Smooth muscle cell (in vitro differentiated cells): ENCODE measurements at regions not wholly inside any gene's neighbourhood (a gene's known extent, or its start where the extent isn't known, plus 50 kb on each side); places are given as distances from the start of the nearest gene placed in this dataset.
"Not testable (repeated sequence)": the region's sequence is repeated elsewhere in the genome, so short reads cannot be mapped to it uniquely, and the experiment has no call there.

Experiments
- DNase-seq: peaks from one replicate; lab custom pipeline; 2025; ENCODE audit not compliant: unreplicated experiment; lab: John Stamatoyannopoulos, UW
- H2AFZ ChIP-seq: fragments of 200-600 bp; sonication (generic); 2 replicates; pipeline ENCODE4 v1.6.0; 2016; ENCODE audit warnings: antibody characterized with exemption, low read depth, mild to moderate bottlenecking
- H3F3A ChIP-seq: fragments of 200-600 bp; sonication (generic); 2 replicates; pipeline ENCODE4 v1.6.0; 2017; ENCODE audit warnings: antibody characterized with exemption, low read depth
- H3K27ac ChIP-seq: fragments of 200-600 bp; sonication (generic); 2 replicates; pipeline ENCODE4 v1.5.1; 2016; ENCODE audit warnings: low read depth, mild to moderate bottlenecking
- H3K27me3 ChIP-seq: fragments of 200-600 bp; sonication (generic); 2 replicates; pipeline ENCODE4 v1.6.1; 2016; ENCODE audit warnings: low read depth, mild to moderate bottlenecking
- H3K36me3 ChIP-seq: fragments of 200-600 bp; sonication (generic); 2 replicates; pipeline ENCODE4 v1.5.1; 2016; ENCODE audit warnings: low read depth
- H3K4me1 ChIP-seq: fragments of 200-600 bp; sonication (generic); 2 replicates; pipeline ENCODE4 v1.5.1; 2016; ENCODE audit warnings: low read depth
- H3K4me2 ChIP-seq: fragments of 200-600 bp; sonication (generic); 2 replicates; pipeline ENCODE4 v1.6.0; 2016; ENCODE audit warnings: mild to moderate bottlenecking
- H3K4me3 ChIP-seq: fragments of 200-600 bp; sonication (generic); 2 replicates; pipeline ENCODE4 v1.5.1; 2016; ENCODE audit warnings: mild to moderate bottlenecking
- H3K79me2 ChIP-seq: fragments of 200-600 bp; sonication (generic); 2 replicates; pipeline ENCODE4 v1.6.0; 2016; ENCODE audit warnings: low read depth, mild to moderate bottlenecking
- H3K9ac ChIP-seq: fragments of 200-600 bp; sonication (generic); 2 replicates; pipeline ENCODE4 v1.6.0; 2016; ENCODE audit warnings: low read depth
- H3K9me3 ChIP-seq: fragments of 200-600 bp; sonication (generic); replicated peaks from 2 replicates; pipeline ENCODE4 v1.5.1; 2016; ENCODE audit warnings: low read depth
- H4K20me1 ChIP-seq: fragments of 200-600 bp; sonication (generic); 2 replicates; pipeline ENCODE4 v1.6.0; 2016; ENCODE audit warnings: low read depth
- CTCF ChIP-seq: fragments of 200-600 bp; sonication (generic); IDR thresholded peaks from 2 replicates; pipeline ENCODE4 v1.5.1; 2017; ENCODE audit warnings: borderline replicate concordance, mild to moderate bottlenecking, antibody characterized with exemption; ENCODE audit not compliant: insufficient read depth, poor library complexity, severe bottlenecking
- WGBS: methylation state at CpG from one replicate; pipeline ENCODE4 v1.1.7; 2016; ENCODE audit warnings: low lambda C conversion rate; 5-methylcytosine and 5-hydroxymethylcytosine counted together

GRCh38 chr15:75779504-75779903, 63.7 kb upstream of the UBE2Q2 start:
- Histone ChIP-seq H3K4me3 (no peak overlapping the region), H3K9ac (no peak overlapping the region), H3K36me3 (no peaks in the 10 kb centered on the region), H4K20me1 (no peaks in the 10 kb centered on the region), H3K4me1 (peaks cover 11% of the 10 kb centered on the region), H3K79me2 (no peaks in the 10 kb centered on the region), H3K27ac (no peak overlapping the region), H2AFZ (no peak overlapping the region), H3F3A (no peaks in the 10 kb centered on the region), H3K4me2 (no peak overlapping the region), H3K9me3 (no peaks in the 10 kb centered on the region), H3K27me3 (peaks cover 5% of the 10 kb centered on the region)
- DNase-seq: no peak
- 89% methylated on average over 5 of the region's 5 CpGs for WGBS
- TF ChIP-seq CTCF: no peak

GRCh38 chr15:75776871-75777610, 64.4 kb upstream of the CSPG4 start:
- not testable (repeated sequence) for DNase-seq, H3K4me3 ChIP-seq
- H3K27ac ChIP-seq: peak overlapping the region; percentile 83

GRCh38 chr15:75776065-75776423, 63.4 kb upstream of the CSPG4 start:
- 17% methylated on average over 2 of the region's 2 CpGs for WGBS
- peak overlapping the region; percentile 36 for H3K4me2 ChIP-seq

More at GRCh38 chr15:75776871-75777610, 64.4 kb upstream of the CSPG4 start:
- H3K36me3 ChIP-seq, H3K27me3 ChIP-seq, H4K20me1 ChIP-seq, H2AFZ ChIP-seq, H3K9me3 ChIP-seq, H3F3A ChIP-seq, H3K79me2 ChIP-seq: not testable (repeated sequence)
- Histone ChIP-seq H3K9ac (peak overlapping the region; percentile 48), H3K4me1 (peaks cover 11% of the 10 kb centered on the region), H3K4me2 (peak overlapping the region; percentile 36)

More at GRCh38 chr15:75776065-75776423, 63.4 kb upstream of the CSPG4 start:
- H3K27ac ChIP-seq: peak overlapping the region; percentile 83
- DNase-seq: no peak
- no peak overlapping the region for H3K4me3 ChIP-seq
- H3K79me2 ChIP-seq: no peaks in the 10 kb centered on the region
- peaks cover 11% of the 10 kb centered on the region for H3K4me1 ChIP-seq
- no peaks in the 10 kb centered on the region for H3K36me3 ChIP-seq
- H3K9ac ChIP-seq: peak overlapping the region; percentile 48
- H3K9me3 ChIP-seq: no peaks in the 10 kb centered on the region
- TF ChIP-seq CTCF: no peak
- no peaks in the 10 kb centered on the region for H3F3A ChIP-seq
- no peak overlapping the region for H2AFZ ChIP-seq
- no peaks in the 10 kb centered on the region for H3K27me3 ChIP-seq
- no peaks in the 10 kb centered on the region for H4K20me1 ChIP-seq
